Endodermal cell (in vitro differentiated cells): ENCODE measurements at regions not wholly inside any gene's neighbourhood (a gene's known extent, or its start where the extent isn't known, plus 50 kb on each side); places are given as distances from the start of the nearest gene placed in this dataset.
"Not testable (repeated sequence)": the region's sequence is repeated elsewhere in the genome, so short reads cannot be mapped to it uniquely, and the experiment has no call there.

ENCODE experiments used
- DNase-seq: peaks from one replicate; pipeline ENCODE4 v3.0.0-alpha.2; 2017
- H3K27ac ChIP-seq: 2 replicates; pipeline ENCODE4 v1.5.1; 2013; ENCODE audit warnings: mild to moderate bottlenecking, low read depth, low read length, moderate library complexity
- H3K27me3 ChIP-seq: 2 replicates; pipeline ENCODE4 v1.6.1; 2013; ENCODE audit warnings: mild to moderate bottlenecking, low read length, moderate library complexity; ENCODE audit not compliant: insufficient read depth, control insufficient read depth, poor library complexity, severe bottlenecking
- H3K36me3 ChIP-seq: 2 replicates; pipeline ENCODE4 v1.7.0; 2013; ENCODE audit warnings: mild to moderate bottlenecking, low read length, moderate library complexity; ENCODE audit not compliant: control insufficient read depth, insufficient read depth
- H3K4me1 ChIP-seq: one replicate; pipeline ENCODE4 v1.7.0; 2013; ENCODE audit warnings: low read length; ENCODE audit not compliant: control insufficient read depth, insufficient read depth
- H3K4me3 ChIP-seq: 2 replicates; pipeline ENCODE4 v1.5.1; 2013; ENCODE audit warnings: mild to moderate bottlenecking, low read length, moderate library complexity
- H3K9ac ChIP-seq: 2 replicates; pipeline ENCODE4 v1.6.1; 2013; ENCODE audit warnings: mild to moderate bottlenecking, low read length, moderate library complexity; ENCODE audit not compliant: poor library complexity, severe bottlenecking; ENCODE audit errors: extremely low read depth
- H3K9me3 ChIP-seq: 2 replicates; pipeline ENCODE4 v1.6.1; 2013; ENCODE audit warnings: mild to moderate bottlenecking, low read length, moderate library complexity; ENCODE audit not compliant: control insufficient read depth
- H3K27ac Mint-ChIP-seq: 2 replicates; pipeline ENCODE4 v1.8.0; 2020; ENCODE audit warnings: mixed read lengths
- H3K27me3 Mint-ChIP-seq: 2 replicates; pipeline ENCODE4 v1.8.0; 2021; ENCODE audit warnings: mild to moderate bottlenecking, mixed read lengths; ENCODE audit not compliant: insufficient read depth
- H3K36me3 Mint-ChIP-seq: 2 replicates; pipeline ENCODE4 v1.8.0; 2020; ENCODE audit warnings: low read depth, mixed read lengths
- H3K4me1 Mint-ChIP-seq: 2 replicates; pipeline ENCODE4 v1.8.0; 2020; ENCODE audit warnings: mixed read lengths
- H3K4me3 Mint-ChIP-seq: 2 replicates; pipeline ENCODE4 v1.8.0; 2020; ENCODE audit warnings: mild to moderate bottlenecking, moderate library complexity, mixed read lengths
- H3K9me3 Mint-ChIP-seq: 2 replicates; pipeline ENCODE4 v1.8.0; 2020; ENCODE audit warnings: mild to moderate bottlenecking, mixed read lengths
- CTCF ChIP-seq: fragments of 200-600 bp; sonication (generic); conservative IDR thresholded peaks from 2 replicates; pipeline ENCODE4 v1.5.0; 2021; ENCODE audit warnings: antibody characterized with exemption, mild to moderate bottlenecking
- WGBS, 2 experiments: methylation state at CpG; one replicate each; pipeline versions ENCODE4 v1.1.5 to v1.1.7; 2013; ENCODE audit warnings: missing lambda C conversion rate in 2 of 2, mixed read lengths in 1 of 2; ENCODE audit not compliant: insufficient coverage in 1 of 2, insufficient read length in 1 of 2; 5-methylcytosine and 5-hydroxymethylcytosine counted together

- 51 to 76% methylated on average over 4 to 5 of the region's 5 CpGs for WGBS, 2 experiments
- no peaks in the 10 kb centered on the region for H3K36me3 Mint-ChIP-seq
These were observed 317.8 kb downstream of the SH2D4B start for GRCh38 chr10:80855348-80855971.

GRCh38 chr10:80856186-80856585 is 318.5 kb downstream of the SH2D4B start:
- Histone ChIP-seq H3K9ac (no peak overlapping the region), H3K4me1 (no peaks in the 10 kb centered on the region), H3K27me3 (no peaks in the 10 kb centered on the region), H3K9me3 (no peaks in the 10 kb centered on the region), H3K36me3 (no peaks in the 10 kb centered on the region), H3K27ac (no peak overlapping the region), H3K4me3 (no peak overlapping the region)
- Mint-ChIP-seq H3K36me3 (no peaks in the 10 kb centered on the region), H3K4me3 (no peak overlapping the region), H3K27ac (no peak overlapping the region), H3K4me1 (peaks cover 10% of the 10 kb centered on the region), H3K27me3 (no peaks in the 10 kb centered on the region), H3K9me3 (peaks cover 8% of the 10 kb centered on the region)
- TF ChIP-seq CTCF = no peak
- no peak for DNase-seq
- 95% methylated on average over 2 of the region's 2 CpGs for WGBS, 2 experiments

More at GRCh38 chr10:80855348-80855971, 317.8 kb downstream of the SH2D4B start:
- no peaks in the 10 kb centered on the region for H3K27me3 ChIP-seq
- Mint-ChIP-seq H3K27ac (no peak overlapping the region), H3K4me3 (no peak overlapping the region), H3K4me1 (peaks cover 10% of the 10 kb centered on the region), H3K9me3 (peaks cover 8% of the 10 kb centered on the region), H3K27me3 (no peaks in the 10 kb centered on the region)
- H3K36me3 ChIP-seq = no peaks in the 10 kb centered on the region
- peak; percentile 83 for TF ChIP-seq CTCF
- no peaks in the 10 kb centered on the region for H3K9me3 ChIP-seq
- H3K27ac ChIP-seq = no peak overlapping the region
- H3K9ac ChIP-seq = no peak overlapping the region
- peak; percentile 89 for DNase-seq
- H3K4me1 ChIP-seq = no peaks in the 10 kb centered on the region
- no peak overlapping the region for H3K4me3 ChIP-seq

GRCh38 chr10:80859279-80859678 is 321.6 kb downstream of the SH2D4B start:
- not testable (repeated sequence) for H3K36me3 Mint-ChIP-seq, H3K27ac Mint-ChIP-seq, H3K36me3 ChIP-seq, H3K27me3 Mint-ChIP-seq, H3K9me3 ChIP-seq, H3K4me3 Mint-ChIP-seq, DNase-seq, H3K4me1 ChIP-seq, H3K9ac ChIP-seq, H3K4me3 ChIP-seq, H3K9me3 Mint-ChIP-seq, H3K27me3 ChIP-seq, H3K27ac ChIP-seq
- H3K4me1 Mint-ChIP-seq = peaks cover 14% of the 10 kb centered on the region
- WGBS, 2 experiments = 98% methylated on average over 13 of the region's 22 CpGs; no CpG with 5 or more reads in 1 of the 2 experiments

DNA sequence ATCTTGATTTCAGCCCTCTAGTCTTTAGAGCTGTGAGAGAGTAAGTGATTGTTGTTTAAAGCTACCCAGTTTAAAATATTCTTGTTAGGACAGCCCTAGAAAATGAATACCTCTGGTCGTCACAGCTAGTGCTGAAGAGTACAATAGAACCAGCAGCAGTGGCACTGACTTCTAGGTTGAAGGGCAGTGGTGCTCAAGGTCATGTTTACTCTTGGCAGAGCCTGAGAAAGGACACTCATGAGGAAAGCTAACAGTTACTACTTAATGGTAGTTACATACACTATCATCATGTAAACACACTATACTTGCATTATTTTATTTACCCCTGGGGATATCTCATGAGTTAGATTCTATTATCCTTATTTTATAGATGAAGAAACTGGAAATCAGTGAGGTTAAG is 323.0 kb downstream of the SH2D4B start:
- Mint-ChIP-seq H3K9me3 (peaks cover 8% of the 10 kb centered on the region), H3K27me3 (no peaks in the 10 kb centered on the region), H3K36me3 (no peaks in the 10 kb centered on the region), H3K4me1 (peaks cover 14% of the 10 kb centered on the region), H3K27ac (no peak overlapping the region), H3K4me3 (no peak overlapping the region)
- peaks cover 3% of the 10 kb centered on the region for H3K4me1 ChIP-seq
- 86 to 92% methylated on average over 1 of the region's 1 CpG for WGBS, 2 experiments
- no peaks in the 10 kb centered on the region for H3K9me3 ChIP-seq
- H3K36me3 ChIP-seq = no peaks in the 10 kb centered on the region
- no peaks in the 10 kb centered on the region for H3K27me3 ChIP-seq
- no peak overlapping the region for H3K27ac ChIP-seq
- H3K9ac ChIP-seq = no peak overlapping the region
- no peak overlapping the region for H3K4me3 ChIP-seq
- no peak for TF ChIP-seq CTCF
- DNase-seq = no peak
